Peyer's patch (tissue), 4 donors: ENCODE measurements at regions not wholly inside any gene's neighbourhood (a gene's known extent, or its start where the extent isn't known, plus 50 kb on each side); places are given as distances from the start of the nearest gene placed in this dataset.

Experiments used
- DNase-seq, 3 donors: peaks; one replicate each; pipeline ENCODE4 v3.0.0-alpha.2; 2017 to 2019
- H3K27ac ChIP-seq, 4 donors: fragments of 200-600 bp; sonication (generic); one replicate each; pipeline ENCODE4 v1.5.1; 2016 to 2019
- H3K27me3 ChIP-seq, 2 donors: fragments of 200-600 bp; sonication (generic); one replicate each; pipeline ENCODE4 v1.5.1; 2019
- H3K36me3 ChIP-seq, 3 donors: fragments of 200-600 bp; sonication (generic); one replicate each; pipeline ENCODE4 v1.5.1; 2016 to 2019
- H3K4me1 ChIP-seq, 4 donors: fragments of 200-600 bp; sonication (generic); one replicate each; pipeline ENCODE4 v1.5.1; 2016 to 2019
- H3K4me3 ChIP-seq, 4 donors: fragments of 200-600 bp; sonication (generic); 1 replicate in 3 of 4; 2 replicates in 1 of 4; pipeline ENCODE4 v1.5.1; 2016 to 2019; ENCODE audit warnings: mild to moderate bottlenecking in 1 of 4
- H3K9me3 ChIP-seq, 4 donors: fragments of 200-600 bp; sonication (generic); one replicate each; pipeline ENCODE4 v1.5.1; 2016 to 2019; ENCODE audit warnings: mild to moderate bottlenecking in 1 of 4
- POLR2A ChIP-seq, 2 donors: fragments of 450-650 bp; IDR thresholded peaks; one replicate each; pipeline ENCODE4 v1.5.1; 2017; ENCODE audit warnings: antibody characterized with exemption in 2 of 2, mild to moderate bottlenecking in 2 of 2, moderate library complexity in 2 of 2
- TF ChIP-seq, protein P1 (sequence below), 6 experiments: fragments of 450-650 bp in 4 of 6; fragments of 200-600 bp in 2 of 6; sonication (generic) in 1 of 6; IDR thresholded peaks; one replicate each; pipeline ENCODE4 v1.5.1; 2017 to 2019; ENCODE audit warnings: antibody characterized with exemption in 6 of 6, mild to moderate bottlenecking in 3 of 6, moderate library complexity in 1 of 6

DNA sequence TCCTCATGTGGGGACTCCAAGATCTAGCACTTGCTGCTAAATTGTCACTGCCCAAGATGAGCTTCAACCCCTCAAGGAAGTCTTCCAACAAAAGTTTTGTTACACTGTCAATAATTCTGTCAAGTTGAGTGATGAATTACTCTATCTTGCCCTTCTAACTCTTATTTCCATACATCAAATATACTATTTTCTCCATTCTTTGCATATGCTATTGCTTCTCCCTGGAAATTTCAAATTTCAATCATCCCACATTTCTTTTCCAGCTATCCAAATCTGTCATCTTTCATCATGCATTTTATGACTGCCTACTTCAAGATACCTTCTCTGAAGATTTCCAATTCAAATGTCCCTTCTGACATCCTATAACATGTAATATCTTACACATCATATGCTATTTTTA lies 175.2 kb upstream of the KCND2 start:
- TF ChIP-seq, protein P1, sequence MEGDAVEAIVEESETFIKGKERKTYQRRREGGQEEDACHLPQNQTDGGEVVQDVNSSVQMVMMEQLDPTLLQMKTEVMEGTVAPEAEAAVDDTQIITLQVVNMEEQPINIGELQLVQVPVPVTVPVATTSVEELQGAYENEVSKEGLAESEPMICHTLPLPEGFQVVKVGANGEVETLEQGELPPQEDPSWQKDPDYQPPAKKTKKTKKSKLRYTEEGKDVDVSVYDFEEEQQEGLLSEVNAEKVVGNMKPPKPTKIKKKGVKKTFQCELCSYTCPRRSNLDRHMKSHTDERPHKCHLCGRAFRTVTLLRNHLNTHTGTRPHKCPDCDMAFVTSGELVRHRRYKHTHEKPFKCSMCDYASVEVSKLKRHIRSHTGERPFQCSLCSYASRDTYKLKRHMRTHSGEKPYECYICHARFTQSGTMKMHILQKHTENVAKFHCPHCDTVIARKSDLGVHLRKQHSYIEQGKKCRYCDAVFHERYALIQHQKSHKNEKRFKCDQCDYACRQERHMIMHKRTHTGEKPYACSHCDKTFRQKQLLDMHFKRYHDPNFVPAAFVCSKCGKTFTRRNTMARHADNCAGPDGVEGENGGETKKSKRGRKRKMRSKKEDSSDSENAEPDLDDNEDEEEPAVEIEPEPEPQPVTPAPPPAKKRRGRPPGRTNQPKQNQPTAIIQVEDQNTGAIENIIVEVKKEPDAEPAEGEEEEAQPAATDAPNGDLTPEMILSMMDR (IDR thresholded peaks at IDR 0.05): no peak
- TF ChIP-seq POLR2A (IDR thresholded peaks at IDR 0.05): no peak
- Histone ChIP-seq H3K27ac (no peak overlapping the region), H3K36me3 (no peaks in the 10 kb centered on the region), H3K9me3 (no peaks in the 10 kb centered on the region), H3K4me1 (no peaks in the 10 kb centered on the region), H3K4me3 (no peak overlapping the region), H3K27me3 (no peaks in the 10 kb centered on the region)
- DNase-seq: no peak

DNA sequence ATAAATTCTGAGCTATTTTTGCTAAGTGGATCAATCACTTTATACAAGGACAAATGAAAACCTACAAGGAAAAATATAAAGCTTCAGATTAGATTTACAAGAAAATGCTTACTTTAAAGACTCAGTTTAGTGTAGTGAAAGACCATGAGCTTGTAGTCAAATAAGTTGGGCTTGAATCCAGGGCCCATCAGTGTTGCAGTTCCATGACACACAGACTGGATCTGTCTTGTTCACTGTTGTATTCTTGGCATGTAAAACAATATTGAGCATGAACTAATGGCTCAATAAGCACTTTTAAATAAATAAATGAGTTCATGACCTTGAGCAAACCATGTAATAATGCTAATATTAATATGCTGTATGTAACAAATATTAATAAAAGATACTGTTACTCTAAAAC lies 164.6 kb upstream of the KCND2 start:
- Histone ChIP-seq H3K4me3 (no peak overlapping the region), H3K27ac (no peak overlapping the region), H3K4me1 (no peaks in the 10 kb centered on the region), H3K36me3 (no peaks in the 10 kb centered on the region), H3K9me3 (peaks cover 0 to 7% (median 0%) of the 10 kb centered on the region in 4 donors), H3K27me3 (no peaks in the 10 kb centered on the region)
- no peak for DNase-seq
- no peak for TF ChIP-seq POLR2A (IDR thresholded peaks at IDR 0.05)
- TF ChIP-seq, protein P1 (IDR thresholded peaks at IDR 0.05): no peak

DNA sequence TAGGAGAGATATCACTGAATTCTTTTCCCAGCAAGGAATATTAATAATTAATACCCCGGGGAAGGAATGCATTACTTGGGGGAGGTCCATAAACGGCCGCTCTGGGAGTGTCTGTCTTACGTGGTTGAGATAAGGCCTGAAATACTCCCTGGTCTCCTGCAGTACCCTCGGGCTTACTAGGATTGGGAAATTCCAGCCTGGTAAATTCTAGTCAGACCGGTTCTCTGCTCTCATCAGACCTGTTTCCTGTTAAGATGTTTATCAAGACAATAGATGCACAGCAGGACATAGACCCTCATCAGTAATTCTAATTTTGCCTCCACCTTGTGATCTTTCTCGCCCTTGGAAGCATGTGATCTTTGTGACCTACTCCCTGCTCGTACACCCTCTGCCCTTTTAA lies 162.8 kb upstream of the KCND2 start:
- Histone ChIP-seq H3K4me1 (no peaks in the 10 kb centered on the region), H3K27me3 (no peaks in the 10 kb centered on the region), H3K36me3 (no peaks in the 10 kb centered on the region), H3K4me3 (no peak overlapping the region), H3K27ac (no peak overlapping the region), H3K9me3 (peaks cover 0 to 7% (median 0%) of the 10 kb centered on the region in 4 donors)
- DNase-seq: no peak
- TF ChIP-seq, protein P1 (IDR thresholded peaks at IDR 0.05): no peak
- TF ChIP-seq POLR2A (IDR thresholded peaks at IDR 0.05): no peak

DNA sequence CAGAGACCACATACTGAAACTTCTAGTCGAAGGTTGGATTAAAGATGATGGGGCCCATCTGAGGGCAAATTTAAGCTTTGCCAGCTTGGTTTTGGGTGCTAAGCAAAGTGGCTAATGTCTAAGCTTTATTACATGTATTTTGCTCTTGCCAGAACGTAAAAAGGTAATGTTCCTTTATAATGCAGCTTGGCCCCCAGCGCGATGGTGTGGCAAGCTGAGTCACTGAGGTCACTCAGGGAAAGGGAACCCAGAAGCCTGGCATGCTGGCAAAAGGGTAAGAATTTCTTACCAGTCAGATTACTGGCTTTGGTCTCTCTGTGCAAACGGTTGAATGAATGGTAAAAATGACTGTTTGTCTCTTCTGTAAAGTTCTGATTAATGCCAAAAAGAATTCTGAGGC lies 158.3 kb upstream of the KCND2 start:
- H3K27ac ChIP-seq: no peak overlapping the region
- TF ChIP-seq, protein P1 (IDR thresholded peaks at IDR 0.05): no peak
- TF ChIP-seq POLR2A (IDR thresholded peaks at IDR 0.05): no peak
- no peak overlapping the region for H3K4me3 ChIP-seq
- H3K4me1 ChIP-seq: no peaks in the 10 kb centered on the region
- no peak for DNase-seq
- H3K9me3 ChIP-seq: peaks cover 0 to 7% (median 0%) of the 10 kb centered on the region in 4 donors
- no peaks in the 10 kb centered on the region for H3K27me3 ChIP-seq
- no peaks in the 10 kb centered on the region for H3K36me3 ChIP-seq

DNA sequence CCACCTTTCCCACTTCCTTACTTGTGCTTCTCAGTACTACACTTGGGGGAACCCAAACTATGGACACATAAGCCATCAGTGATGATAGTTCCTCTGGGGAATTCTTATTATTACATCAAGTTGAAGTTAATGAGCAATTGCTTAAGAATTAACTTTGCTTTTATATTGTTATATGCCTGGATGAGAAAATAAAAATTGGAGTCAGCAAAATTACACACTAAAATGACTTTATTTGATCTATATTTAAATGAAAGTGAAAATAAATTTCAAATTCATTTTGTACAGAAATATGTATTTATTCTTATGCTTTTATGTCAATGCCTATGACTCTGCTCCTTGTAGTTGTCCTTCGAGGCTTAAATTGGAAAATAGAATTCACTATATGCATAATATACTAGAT lies 149.4 kb upstream of the KCND2 start:
- H3K9me3 ChIP-seq: peaks cover 0 to 4% (median 0%) of the 10 kb centered on the region in 4 donors
- H3K36me3 ChIP-seq: no peaks in the 10 kb centered on the region
- no peaks in the 10 kb centered on the region for H3K4me1 ChIP-seq
- no peak overlapping the region for H3K27ac ChIP-seq
- no peak for TF ChIP-seq POLR2A (IDR thresholded peaks at IDR 0.05)
- TF ChIP-seq, protein P1 (IDR thresholded peaks at IDR 0.05): no peak
- H3K4me3 ChIP-seq: no peak overlapping the region
- DNase-seq: no peak
- H3K27me3 ChIP-seq: no peaks in the 10 kb centered on the region
